Testis (tissue), 2 donors: ENCODE measurements at regions not wholly inside any gene's neighbourhood (a gene's known extent, or its start where the extent isn't known, plus 50 kb on each side); places are given as distances from the start of the nearest gene placed in this dataset.

Experiments
- DNase-seq: peaks from one replicate; pipeline ENCODE4 v3.0.0-alpha.2; 2019
- H3K27ac ChIP-seq, 2 donors: fragments of 200-600 bp; sonication (generic); one replicate each; pipeline ENCODE4 v1.5.1; 2019
- H3K27me3 ChIP-seq: fragments of 200-600 bp; sonication (generic); one replicate; pipeline ENCODE4 v1.5.1; 2019
- H3K36me3 ChIP-seq: fragments of 200-600 bp; sonication (generic); one replicate; pipeline ENCODE4 v1.5.1; 2017; ENCODE audit warnings: low read depth; ENCODE audit errors: missing control alignments
- H3K4me1 ChIP-seq: fragments of 200-600 bp; sonication (generic); one replicate; pipeline ENCODE4 v1.5.1; 2019
- H3K4me3 ChIP-seq, 2 donors: fragments of 200-600 bp; sonication (generic); one replicate each; pipeline ENCODE4 v1.5.1; 2017 to 2019
- H3K9me3 ChIP-seq: fragments of 200-600 bp; sonication (generic); one replicate; pipeline ENCODE4 v1.5.1; 2017
- CTCF ChIP-seq, 3 experiments: fragments of 450-650 bp in 2 of 3; fragments of 200-600 bp in 1 of 3; sonication (generic) in 1 of 3; IDR thresholded peaks; one replicate each; pipeline ENCODE4 v1.5.1; 2016 to 2019; ENCODE audit warnings: antibody characterized with exemption in 3 of 3, mild to moderate bottlenecking in 2 of 3, moderate library complexity in 1 of 3
- POLR2A ChIP-seq: fragments of 450-650 bp; IDR thresholded peaks from one replicate; pipeline ENCODE4 v1.6.1; 2017; ENCODE audit warnings: antibody characterized with exemption, mild to moderate bottlenecking, moderate library complexity
- WGBS, 2 donors: methylation state at CpG; one replicate each; pipeline ENCODE4 v1.1.5; 2018; 5-methylcytosine and 5-hydroxymethylcytosine counted together
- intact Hi-C: fragments of 100-400 bp; cut with DNase I; formaldehyde crosslinking; loops from one replicate; pipeline ENCODE4 v1.15.1; 2023; ENCODE audit warnings: low total_unique reads

DNA sequence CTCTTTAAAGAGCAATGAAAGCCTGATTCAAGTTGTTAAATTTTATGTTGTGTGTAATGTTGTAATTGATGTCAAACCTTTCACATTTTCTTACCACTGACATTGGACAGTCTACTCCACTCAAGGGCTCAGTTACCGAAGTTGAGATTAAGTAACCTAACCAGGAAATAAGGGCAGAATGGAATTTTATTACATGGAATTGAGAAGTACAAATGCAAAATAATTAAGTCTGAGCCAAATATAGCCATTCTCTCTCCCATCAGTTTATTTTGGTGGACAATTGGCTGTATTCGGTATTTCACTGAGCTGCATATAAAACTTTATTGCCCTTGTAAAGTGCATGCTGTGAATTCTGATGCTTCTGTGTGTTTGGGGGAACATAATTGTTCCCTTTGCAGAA is 231.5 kb downstream of the TTC32 start:
- Histone ChIP-seq H3K9me3 (no peaks in the 10 kb centered on the region), H3K27me3 (no peaks in the 10 kb centered on the region), H3K4me3 (no peak overlapping the region), H3K36me3 (no peaks in the 10 kb centered on the region), H3K27ac (no peak overlapping the region), H3K4me1 (peaks cover under 1% of the 10 kb centered on the region)
- TF ChIP-seq POLR2A: no peak
- TF ChIP-seq CTCF (IDR thresholded peaks at IDR 0.05): no peak
- 80 to 92% methylated on average over 2 of the region's 2 CpGs for WGBS, 2 donors
- no peak for DNase-seq
- intact Hi-C loops: no loop called here

GRCh38 chr2:19669559-19669958 is 232.2 kb downstream of the TTC32 start:
- H3K27me3 ChIP-seq: no peaks in the 10 kb centered on the region
- no peaks in the 10 kb centered on the region for H3K36me3 ChIP-seq
- H3K4me1 ChIP-seq: peaks cover 6% of the 10 kb centered on the region
- 81 to 86% methylated on average over 9 of the region's 9 CpGs for WGBS, 2 donors
- DNase-seq: no peak
- intact Hi-C loops: no loop called here
- no peak for TF ChIP-seq POLR2A
- TF ChIP-seq CTCF (IDR thresholded peaks at IDR 0.05): no peak
- H3K27ac ChIP-seq: no peak overlapping the region
- H3K4me3 ChIP-seq: no peak overlapping the region
- H3K9me3 ChIP-seq: no peaks in the 10 kb centered on the region

DNA sequence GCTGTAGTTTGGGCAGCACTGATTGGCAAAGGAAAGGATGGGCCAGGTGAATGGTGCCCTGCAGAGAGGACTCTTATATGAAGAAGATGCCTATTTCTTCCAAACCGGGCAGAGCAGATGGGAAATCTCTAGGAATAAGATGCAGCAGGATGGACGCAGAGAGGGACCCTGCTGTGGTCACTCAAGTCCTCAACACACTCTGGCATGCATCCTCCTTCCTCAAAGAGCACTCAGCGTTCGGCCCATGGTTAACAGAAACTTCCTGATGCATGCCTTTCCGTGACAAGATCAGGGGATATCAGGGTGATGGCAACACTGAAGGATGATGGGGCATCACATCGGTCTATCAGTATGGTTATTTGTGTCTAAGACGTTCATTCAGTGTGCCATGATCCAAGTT is 232.7 kb downstream of the TTC32 start:
- H3K27me3 ChIP-seq: no peaks in the 10 kb centered on the region
- H3K4me3 ChIP-seq: no peak overlapping the region
- 81 to 88% methylated on average over 7 of the region's 7 CpGs for WGBS, 2 donors
- TF ChIP-seq POLR2A (no peak), CTCF (IDR thresholded peaks at IDR 0.05) (no peak)
- H3K4me1 ChIP-seq: peaks cover 6% of the 10 kb centered on the region
- H3K9me3 ChIP-seq: no peaks in the 10 kb centered on the region
- H3K27ac ChIP-seq: no peak overlapping the region
- no peaks in the 10 kb centered on the region for H3K36me3 ChIP-seq
- DNase-seq: no peak
- intact Hi-C loops: no loop called here

- Histone ChIP-seq H3K4me3 (no peak overlapping the region), H3K27ac (no peak overlapping the region), H3K27me3 (no peaks in the 10 kb centered on the region), H3K9me3 (no peaks in the 10 kb centered on the region), H3K4me1 (peaks cover 6% of the 10 kb centered on the region), H3K36me3 (no peaks in the 10 kb centered on the region)
- no peak for DNase-seq
- WGBS, 2 donors: 33 to 52% methylated on average over 8 of the region's 8 CpGs
- no peak for TF ChIP-seq CTCF (IDR thresholded peaks at IDR 0.05)
- TF ChIP-seq POLR2A: no peak
- intact Hi-C loops: no loop called here
Observed at GRCh38 chr2:19667536-19667949, 234.2 kb downstream of the TTC32 start.

DNA sequence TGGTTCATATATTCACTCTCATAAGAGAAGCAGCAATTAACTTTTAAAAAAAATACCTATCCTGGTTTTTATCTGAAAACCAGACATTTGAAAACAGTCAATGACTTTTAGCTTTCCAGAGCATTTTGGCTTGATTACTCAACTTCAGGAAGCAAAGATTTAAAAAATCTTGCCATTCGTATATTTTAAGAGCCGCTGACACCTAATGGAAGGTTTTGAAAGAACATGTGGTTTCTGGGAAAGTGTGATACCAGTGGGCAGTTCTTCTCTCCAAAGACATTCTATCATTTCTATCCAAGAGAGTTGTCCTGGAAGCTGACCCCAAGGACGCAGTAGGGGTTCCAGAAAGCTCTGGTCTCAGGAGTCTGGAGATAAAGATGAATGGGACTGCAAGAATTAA is 234.7 kb downstream of the TTC32 start:
- Histone ChIP-seq H3K27me3 (no peaks in the 10 kb centered on the region), H3K36me3 (no peaks in the 10 kb centered on the region), H3K27ac (no peak overlapping the region), H3K4me3 (no peak overlapping the region), H3K9me3 (no peaks in the 10 kb centered on the region), H3K4me1 (peaks cover 6% of the 10 kb centered on the region)
- WGBS, 2 donors: 45 to 64% methylated on average over 3 of the region's 3 CpGs
- no peak for TF ChIP-seq POLR2A
- DNase-seq: no peak
- intact Hi-C loops: no loop called here
